Osteoblast (primary cell): ENCODE measurements at regions not wholly inside any gene's neighbourhood (a gene's known extent, or its start where the extent isn't known, plus 50 kb on each side); places are given as distances from the start of the nearest gene placed in this dataset.

Experiments
- DNase-seq: peaks from one replicate; pipeline ENCODE4 v3.0.0; 2011; ENCODE audit warnings: low spot score, mixed read lengths; ENCODE audit not compliant: insufficient read length; ENCODE audit errors: missing footprints
- H2AFZ ChIP-seq: 2 replicates; pipeline ENCODE4 v1.6.0; 2011; ENCODE audit warnings: mild to moderate bottlenecking, low read length
- H3K27ac ChIP-seq: 2 replicates; pipeline ENCODE4 v1.5.1; 2011; ENCODE audit warnings: mild to moderate bottlenecking, low read depth, low read length, moderate library complexity
- H3K27me3 ChIP-seq: 2 replicates; pipeline ENCODE4 v1.6.0; 2012; ENCODE audit warnings: mild to moderate bottlenecking, control low read depth, inconsistent platforms, low read length, moderate library complexity; ENCODE audit not compliant: insufficient read depth
- H3K36me3 ChIP-seq: 2 replicates; pipeline ENCODE4 v1.5.1; 2011; ENCODE audit warnings: mild to moderate bottlenecking, low read length, control low read depth, moderate library complexity; ENCODE audit not compliant: insufficient read depth
- H3K4me1 ChIP-seq: 2 replicates; pipeline ENCODE4 v1.5.1; 2011; ENCODE audit warnings: mild to moderate bottlenecking, low read length, control low read depth, moderate library complexity; ENCODE audit not compliant: insufficient read depth
- H3K4me2 ChIP-seq: 2 replicates; pipeline ENCODE4 v1.6.0; 2011; ENCODE audit warnings: mild to moderate bottlenecking, low read length; ENCODE audit not compliant: insufficient read depth
- H3K4me3 ChIP-seq: fragments of 200-600 bp; sonication (generic); 3 replicates; pipeline ENCODE4 v1.5.1; 2012; ENCODE audit warnings: mild to moderate bottlenecking, low read length, inconsistent platforms; ENCODE audit not compliant: insufficient read depth
- H3K79me2 ChIP-seq: 2 replicates; pipeline ENCODE4 v1.6.0; 2012; ENCODE audit warnings: mild to moderate bottlenecking, low read length, control low read depth, inconsistent platforms; ENCODE audit not compliant: insufficient read depth
- H3K9me3 ChIP-seq: 2 replicates; pipeline ENCODE4 v1.5.1; 2011; ENCODE audit warnings: low read depth, low read length, control low read depth
- H4K20me1 ChIP-seq: 2 replicates; pipeline ENCODE4 v1.6.0; 2012; ENCODE audit warnings: mild to moderate bottlenecking, low read length, control low read depth; ENCODE audit not compliant: insufficient read depth
- TF ChIP-seq, protein P1 (sequence below): IDR thresholded peaks from 2 replicates; pipeline ENCODE4 v1.5.1; 2011; ENCODE audit warnings: mild to moderate bottlenecking, low read depth, low read length, moderate library complexity; ENCODE audit errors: extremely low read depth

DNA sequence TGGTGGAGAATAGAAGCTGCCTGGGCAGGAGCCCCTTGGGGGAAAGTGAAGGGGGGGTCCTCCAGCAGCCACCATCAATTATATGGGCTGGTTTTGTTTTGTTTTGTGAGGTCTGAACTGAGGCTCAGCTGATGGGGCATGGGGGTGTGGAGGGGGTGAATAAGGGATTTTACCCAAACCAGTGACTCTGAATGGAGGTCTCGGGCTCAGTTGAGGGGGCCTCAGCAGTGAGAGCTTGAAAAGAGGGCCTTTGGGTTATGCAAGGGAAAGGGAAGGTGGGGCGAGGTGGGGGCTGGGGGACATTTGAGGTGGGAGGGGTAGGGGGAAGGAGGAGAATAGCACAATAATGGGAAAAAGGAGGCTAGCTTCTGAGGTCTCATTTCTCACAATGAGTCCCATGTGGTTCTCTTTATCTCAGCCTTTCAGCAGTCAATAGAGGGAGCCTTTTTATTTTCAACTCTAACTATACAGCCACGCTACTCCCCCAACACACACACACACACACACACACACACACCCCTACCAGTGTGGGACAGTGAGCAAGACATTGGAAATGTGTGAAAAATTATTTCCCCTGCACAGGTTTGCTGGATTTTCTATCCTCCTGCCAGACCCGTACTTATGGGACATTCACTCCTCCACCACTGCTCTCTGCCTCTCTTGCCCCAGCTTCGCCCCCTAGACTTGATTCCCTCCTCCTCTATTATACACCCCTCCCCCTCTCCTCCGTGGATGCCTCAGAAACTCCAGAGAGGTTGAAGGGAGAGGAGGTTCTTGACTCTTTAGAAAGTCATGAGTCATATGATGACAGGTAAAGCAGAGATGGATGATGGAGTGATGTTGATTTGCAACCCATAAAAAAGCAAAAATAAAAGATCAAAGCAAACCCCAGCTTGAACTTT lies 96.0 kb downstream of the GTPBP8 start:
- no peaks in the 10 kb centered on the region for H3K9me3 ChIP-seq
- no peak for DNase-seq
- TF ChIP-seq, protein P1, sequence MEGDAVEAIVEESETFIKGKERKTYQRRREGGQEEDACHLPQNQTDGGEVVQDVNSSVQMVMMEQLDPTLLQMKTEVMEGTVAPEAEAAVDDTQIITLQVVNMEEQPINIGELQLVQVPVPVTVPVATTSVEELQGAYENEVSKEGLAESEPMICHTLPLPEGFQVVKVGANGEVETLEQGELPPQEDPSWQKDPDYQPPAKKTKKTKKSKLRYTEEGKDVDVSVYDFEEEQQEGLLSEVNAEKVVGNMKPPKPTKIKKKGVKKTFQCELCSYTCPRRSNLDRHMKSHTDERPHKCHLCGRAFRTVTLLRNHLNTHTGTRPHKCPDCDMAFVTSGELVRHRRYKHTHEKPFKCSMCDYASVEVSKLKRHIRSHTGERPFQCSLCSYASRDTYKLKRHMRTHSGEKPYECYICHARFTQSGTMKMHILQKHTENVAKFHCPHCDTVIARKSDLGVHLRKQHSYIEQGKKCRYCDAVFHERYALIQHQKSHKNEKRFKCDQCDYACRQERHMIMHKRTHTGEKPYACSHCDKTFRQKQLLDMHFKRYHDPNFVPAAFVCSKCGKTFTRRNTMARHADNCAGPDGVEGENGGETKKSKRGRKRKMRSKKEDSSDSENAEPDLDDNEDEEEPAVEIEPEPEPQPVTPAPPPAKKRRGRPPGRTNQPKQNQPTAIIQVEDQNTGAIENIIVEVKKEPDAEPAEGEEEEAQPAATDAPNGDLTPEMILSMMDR: no peak
- H3K4me2 ChIP-seq: no peak overlapping the region
- no peak overlapping the region for H3K4me3 ChIP-seq
- H3K36me3 ChIP-seq: no peaks in the 10 kb centered on the region
- no peaks in the 10 kb centered on the region for H3K4me1 ChIP-seq
- no peaks in the 10 kb centered on the region for H4K20me1 ChIP-seq
- no peak overlapping the region for H2AFZ ChIP-seq
- H3K27ac ChIP-seq: no peak overlapping the region
- H3K27me3 ChIP-seq: peaks cover 15% of the 10 kb centered on the region
- H3K79me2 ChIP-seq: no peaks in the 10 kb centered on the region

DNA sequence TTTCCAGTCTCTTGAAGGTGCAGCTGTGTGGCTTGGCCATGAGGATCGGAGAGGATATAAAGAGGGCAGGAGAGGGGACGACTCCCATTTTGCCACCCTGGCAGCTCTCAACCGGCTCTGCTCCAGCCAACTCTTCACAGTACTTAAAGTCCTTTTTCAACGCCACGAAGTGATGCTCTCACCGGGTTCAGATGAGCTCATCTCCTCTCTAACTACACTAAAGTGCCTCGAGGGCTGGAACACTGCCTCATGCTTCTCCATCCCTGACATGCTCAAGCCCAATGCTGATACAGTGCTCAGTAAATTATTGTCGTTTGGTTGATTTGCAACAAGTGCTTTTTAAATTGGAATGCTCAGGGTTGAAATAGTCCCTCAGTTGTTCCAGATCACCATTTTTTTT lies 97.8 kb downstream of the GTPBP8 start:
- Histone ChIP-seq H3K79me2 (no peaks in the 10 kb centered on the region), H4K20me1 (no peaks in the 10 kb centered on the region), H2AFZ (no peak overlapping the region), H3K4me1 (no peaks in the 10 kb centered on the region), H3K4me2 (no peak overlapping the region), H3K36me3 (no peaks in the 10 kb centered on the region), H3K27me3 (peaks cover 15% of the 10 kb centered on the region), H3K9me3 (no peaks in the 10 kb centered on the region), H3K4me3 (no peak overlapping the region), H3K27ac (no peak overlapping the region)
- TF ChIP-seq, protein P1: no peak
- DNase-seq: no peak

- Histone ChIP-seq H4K20me1 (no peaks in the 10 kb centered on the region), H3K4me2 (no peak overlapping the region), H2AFZ (no peak overlapping the region), H3K79me2 (no peaks in the 10 kb centered on the region), H3K27ac (no peak overlapping the region), H3K27me3 (peaks cover 15% of the 10 kb centered on the region), H3K4me3 (no peak overlapping the region), H3K4me1 (peaks cover 5% of the 10 kb centered on the region), H3K9me3 (no peaks in the 10 kb centered on the region), H3K36me3 (no peaks in the 10 kb centered on the region)
- DNase-seq: no peak
- TF ChIP-seq, protein P1: no peak
Observed at GRCh38 chr3:113091417-113091816, 100.6 kb downstream of the GTPBP8 start.

DNA sequence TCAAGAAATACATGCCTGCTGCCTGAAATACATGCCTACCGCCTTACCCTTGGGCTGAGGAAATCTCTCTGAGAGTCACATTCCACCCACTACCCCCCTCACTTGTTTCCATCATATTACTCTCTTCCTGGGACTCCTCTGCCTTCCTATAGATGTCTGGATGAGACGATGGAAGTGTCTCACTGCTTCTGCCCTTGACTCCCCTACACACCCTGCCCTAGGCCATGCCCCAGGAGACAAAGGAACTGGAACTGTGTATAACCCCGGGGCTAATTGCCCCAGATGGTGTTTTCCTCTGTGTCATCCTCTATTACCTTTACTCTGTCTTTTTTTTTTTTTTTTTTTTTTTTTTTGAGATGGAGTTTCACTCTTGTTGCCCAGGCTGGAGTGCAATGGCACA lies 102.0 kb downstream of the GTPBP8 start:
- Histone ChIP-seq H3K36me3 (no peaks in the 10 kb centered on the region), H3K4me3 (no peak overlapping the region), H3K4me1 (peaks cover 15% of the 10 kb centered on the region), H3K79me2 (no peaks in the 10 kb centered on the region), H3K27me3 (peaks cover 15% of the 10 kb centered on the region), H2AFZ (no peak overlapping the region), H4K20me1 (no peaks in the 10 kb centered on the region), H3K27ac (no peak overlapping the region), H3K4me2 (no peak overlapping the region), H3K9me3 (no peaks in the 10 kb centered on the region)
- TF ChIP-seq, protein P1: no peak
- DNase-seq: no peak
